GM19239 (cell line): ENCODE measurements at regions not wholly inside any gene's neighbourhood (a gene's known extent, or its start where the extent isn't known, plus 50 kb on each side); places are given as distances from the start of the nearest gene placed in this dataset.

Experiments used
- DNase-seq: peaks from one replicate; pipeline ENCODE4 v3.0.0; 2011; ENCODE audit warnings: low spot score; ENCODE audit not compliant: insufficient read length
- FAIRE-seq: peaks from 2 replicates; lab custom pipeline; 2011; peaks lifted over from hg19 to GRCh38; lab: Jason Lieb, UNC

DNA sequence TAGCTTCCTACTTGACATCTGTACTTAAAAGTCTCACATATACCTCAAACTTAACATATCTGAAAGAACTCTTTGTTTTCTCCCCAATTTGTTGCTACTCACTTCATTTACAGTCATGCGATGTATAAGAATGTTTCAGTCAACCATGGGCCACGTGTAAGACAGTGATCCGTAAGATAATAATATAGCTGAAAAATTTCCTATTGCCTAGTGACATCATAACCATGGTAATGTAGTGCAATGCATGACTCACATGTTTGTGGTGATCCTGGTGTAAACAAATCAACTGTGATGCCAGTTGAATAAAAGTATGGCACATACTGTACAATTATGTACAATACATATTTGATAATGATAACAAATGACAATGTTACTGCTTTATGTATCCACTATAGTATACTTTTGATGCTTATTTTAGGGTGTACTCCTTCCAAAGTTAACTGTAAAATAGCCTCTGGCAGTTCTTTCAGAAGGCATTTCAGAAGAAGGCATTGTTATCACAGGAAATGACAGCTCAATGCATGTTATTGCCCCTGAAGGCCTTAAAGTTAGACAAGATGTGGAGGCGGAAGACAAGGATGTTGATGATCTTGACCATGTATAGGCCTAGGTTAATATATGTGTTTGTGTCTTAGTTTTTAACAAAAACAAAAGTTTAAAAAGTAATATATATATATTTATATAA, 579.0 kb downstream of the EPHA7 start:
- FAIRE-seq (no peak), DNase-seq (no peak)

DNA sequence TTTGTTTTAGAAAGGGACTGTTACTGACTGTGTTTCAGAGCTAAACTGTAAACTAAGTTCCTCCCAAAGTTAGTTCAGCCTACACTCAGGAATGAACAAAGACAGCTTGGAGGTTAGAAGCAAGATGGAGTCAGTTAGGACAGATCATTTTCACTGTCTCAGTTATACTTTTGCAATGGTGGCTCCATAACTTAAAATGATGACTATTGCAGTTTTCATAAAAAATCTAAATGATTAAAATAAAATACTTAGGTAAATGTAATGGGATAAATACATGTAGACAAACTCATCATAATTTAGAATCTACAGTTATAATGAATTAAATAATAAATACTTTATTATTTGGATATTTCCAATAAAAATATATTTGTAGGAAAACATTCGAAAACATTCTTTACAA, 590.6 kb downstream of the EPHA7 start:
- no peak for DNase-seq
- no peak for FAIRE-seq

GRCh38 chr6:92827104-92827503, 592.3 kb downstream of the EPHA7 start:
- FAIRE-seq = no peak
- DNase-seq = no peak

GRCh38 chr6:92826633-92827032, 592.7 kb downstream of the EPHA7 start:
- FAIRE-seq (no peak), DNase-seq (no peak)

- no peak for DNase-seq
- FAIRE-seq = no peak
These were observed 597.1 kb downstream of the EPHA7 start for GRCh38 chr6:92822222-92822621.

GRCh38 chr6:92820601-92821000, 598.8 kb downstream of the EPHA7 start:
- DNase-seq (no peak), FAIRE-seq (no peak)

DNA sequence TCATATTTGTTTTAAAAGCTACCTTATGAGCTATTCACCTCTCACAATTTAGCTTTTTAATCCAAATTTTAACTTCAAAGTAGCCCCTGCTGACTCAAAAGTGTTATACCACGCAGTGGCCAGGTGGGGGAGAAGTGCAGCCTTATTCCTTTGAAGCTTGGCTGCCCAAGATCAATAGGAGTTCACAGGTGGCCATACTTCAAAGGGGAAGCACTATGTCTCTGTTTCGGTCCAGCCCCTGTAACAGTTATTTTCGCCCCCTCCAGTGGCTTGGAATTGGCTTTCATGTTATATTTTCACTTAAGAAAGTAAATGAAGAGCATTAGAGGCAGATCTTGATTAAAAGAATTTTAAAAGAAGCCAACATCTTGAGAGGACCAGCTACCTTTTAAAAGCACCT, 608.4 kb downstream of the EPHA7 start:
- peak; percentile 76 for FAIRE-seq
- peak; percentile 4 for DNase-seq

DNA sequence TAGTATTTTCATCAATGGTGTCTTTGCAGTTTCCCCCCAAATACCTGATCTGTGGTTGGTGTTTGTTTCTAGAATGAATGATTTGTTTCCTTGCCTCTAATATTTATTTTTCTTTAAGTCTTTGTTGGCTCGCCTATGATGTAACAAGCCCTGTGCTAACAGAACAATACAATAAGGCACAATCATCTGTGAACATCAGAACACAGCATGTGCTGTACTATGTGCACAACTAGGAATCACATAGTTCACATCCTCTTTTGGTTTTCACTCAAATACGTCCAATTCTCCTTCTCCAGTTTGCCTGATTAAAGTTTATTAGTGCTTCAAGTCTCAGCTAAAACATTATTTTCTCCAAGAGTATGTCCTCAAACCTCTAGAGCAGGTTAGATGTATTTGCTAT, 613.1 kb downstream of the EPHA7 start:
- FAIRE-seq = no peak
- DNase-seq = no peak

DNA sequence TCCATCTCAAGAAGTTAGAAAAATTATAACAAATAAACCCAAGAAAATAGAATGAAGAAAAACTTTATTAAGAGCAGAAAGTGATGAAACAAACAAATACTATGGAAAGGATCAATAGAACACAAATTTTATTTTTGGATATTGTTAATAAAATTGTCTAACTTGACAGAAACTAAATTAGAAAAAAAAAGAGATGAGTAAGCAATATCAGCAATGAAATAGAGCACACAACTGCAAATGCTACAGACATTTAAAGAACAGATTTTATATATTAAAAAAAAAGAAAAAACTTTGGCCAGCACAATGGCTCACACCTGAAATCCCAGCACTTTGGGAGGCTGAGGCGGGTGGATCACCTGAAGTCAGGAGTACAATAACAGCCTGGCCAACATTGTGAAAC, 628.0 kb downstream of the EPHA7 start:
- DNase-seq (no peak), FAIRE-seq (no peak)

DNA sequence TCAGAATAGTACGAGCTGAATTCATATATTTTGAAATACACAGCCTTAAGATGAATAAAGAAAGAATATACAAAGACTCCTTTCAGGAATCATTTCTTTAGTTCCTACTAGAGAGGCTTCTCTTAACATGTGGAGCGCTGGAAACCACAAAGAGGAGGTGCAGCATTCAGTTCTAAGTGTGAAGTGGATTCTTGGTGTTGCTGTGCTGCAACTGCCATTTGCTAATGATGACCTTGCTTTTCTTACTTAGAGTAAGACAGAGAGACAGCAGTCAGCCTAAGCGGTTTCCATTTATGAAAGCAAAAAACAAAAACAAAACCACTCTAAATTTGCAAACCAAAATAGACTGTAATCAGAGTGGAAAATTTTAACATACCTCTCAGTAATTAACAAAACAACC, 629.0 kb downstream of the EPHA7 start:
- FAIRE-seq (no peak), DNase-seq (no peak)

GRCh38 chr6:92784235-92784634, 635.1 kb downstream of the EPHA7 start:
- DNase-seq (no peak), FAIRE-seq (no peak)

DNA sequence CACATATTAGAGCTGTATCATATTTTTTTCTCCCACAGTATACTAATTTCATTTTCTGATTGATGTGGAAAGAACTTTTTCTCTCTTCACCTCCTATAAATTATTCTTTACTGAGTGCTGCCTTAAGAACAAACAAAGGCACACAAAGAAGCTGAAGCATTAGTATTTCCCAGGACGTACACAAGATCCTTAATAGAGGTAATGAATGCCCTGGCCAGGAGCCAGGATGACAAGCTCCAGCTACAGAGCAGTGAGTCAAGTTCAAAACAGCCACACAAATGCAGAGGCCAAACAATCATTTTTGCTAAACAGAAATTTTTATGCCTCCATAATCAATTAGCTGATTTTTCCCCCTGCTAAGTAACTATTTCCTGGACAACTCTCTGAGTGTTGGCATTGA, 639.6 kb downstream of the EPHA7 start:
- no peak for FAIRE-seq
- DNase-seq = no peak

GRCh38 chr6:92777146-92777740, 642.1 kb downstream of the EPHA7 start:
- no peak for FAIRE-seq
- DNase-seq = no peak

DNA sequence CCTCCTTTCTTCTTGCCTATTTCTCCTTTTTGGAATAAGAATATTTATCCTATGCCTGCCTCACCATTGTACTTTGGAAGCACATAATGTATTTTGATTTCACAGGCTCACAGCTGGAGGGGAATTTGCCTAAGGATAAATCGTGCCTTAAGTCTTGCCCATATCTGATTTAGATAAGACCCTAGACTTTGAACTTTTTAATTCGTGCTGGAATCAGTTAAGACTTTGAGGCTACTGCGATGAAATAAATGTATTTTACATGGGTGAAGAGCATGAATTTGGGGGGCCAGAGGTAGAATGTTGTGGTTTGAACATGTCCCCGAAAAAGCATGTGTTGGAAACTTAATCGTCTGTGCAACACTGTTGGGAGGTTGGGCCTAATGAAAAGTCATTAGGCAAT, 648.8 kb downstream of the EPHA7 start:
- FAIRE-seq = no peak
- no peak for DNase-seq

GRCh38 chr6:92767101-92767500, 652.3 kb downstream of the EPHA7 start:
- DNase-seq (no peak), FAIRE-seq (no peak)

- no peak for FAIRE-seq
- DNase-seq = no peak
These were observed 655.7 kb downstream of the EPHA7 start for GRCh38 chr6:92763680-92764079.

GRCh38 chr6:92763274-92763584, 656.1 kb downstream of the EPHA7 start:
- FAIRE-seq (no peak), DNase-seq (no peak)

- FAIRE-seq (no peak), DNase-seq (no peak)
These were observed 656.7 kb downstream of the EPHA7 start for GRCh38 chr6:92762443-92763273.

GRCh38 chr6:92759178-92759577, 660.2 kb downstream of the EPHA7 start:
- no peak for FAIRE-seq
- no peak for DNase-seq

GRCh38 chr6:92757925-92758324, 661.4 kb downstream of the EPHA7 start:
- FAIRE-seq (no peak), DNase-seq (no peak)

GRCh38 chr6:92756912-92757311, 662.4 kb downstream of the EPHA7 start:
- FAIRE-seq (no peak), DNase-seq (no peak)

DNA sequence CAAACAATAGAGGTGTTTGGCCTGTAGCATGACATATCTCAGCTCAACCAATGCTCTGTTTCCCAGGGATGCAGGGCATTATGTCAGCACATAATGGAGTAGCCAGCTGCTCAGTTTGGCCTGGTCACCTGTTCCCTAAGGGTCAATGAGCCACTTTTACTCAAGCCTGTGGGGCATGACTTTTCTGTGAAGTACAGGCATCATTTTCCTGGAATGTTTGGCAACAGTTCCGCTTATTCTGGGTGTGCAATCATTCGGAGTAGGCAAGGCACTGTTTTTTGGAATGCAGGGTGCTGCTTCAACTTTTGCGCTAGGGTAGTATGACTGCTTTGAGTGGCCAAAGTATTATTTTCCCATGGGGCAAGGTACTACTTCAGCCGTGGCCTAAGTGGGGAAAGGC, 665.4 kb downstream of the EPHA7 start:
- FAIRE-seq (no peak), DNase-seq (no peak)
